SK-N-MC (cell line): ENCODE measurements at regions not wholly inside any gene's neighbourhood (a gene's known extent, or its start where the extent isn't known, plus 50 kb on each side); places are given as distances from the start of the nearest gene placed in this dataset.
"Not testable (repeated sequence)": the region's sequence is repeated elsewhere in the genome, so short reads cannot be mapped to it uniquely, and the experiment has no call there.

Experiments used
- DNase-seq: peaks from one replicate; pipeline ENCODE4 v3.0.0-alpha.2; 2011; ENCODE audit warnings: low read depth, low spot score
- H3K27ac ChIP-seq: fragments of 200-600 bp; sonication (generic); 2 replicates; pipeline ENCODE4 v1.5.1; 2016; ENCODE audit warnings: mixed run types
- H3K36me3 ChIP-seq: fragments of 200-600 bp; sonication (generic); 2 replicates; pipeline ENCODE4 v1.6.1; 2017; ENCODE audit warnings: antibody characterized with exemption, low read length, mixed read lengths; ENCODE audit not compliant: insufficient read depth
- H3K4me3 ChIP-seq: fragments of 200-600 bp; sonication (generic); 2 replicates; pipeline ENCODE4 v1.5.1; 2016
- H3K9ac ChIP-seq: fragments of 200-600 bp; sonication (generic); 2 replicates; pipeline ENCODE4 v1.8.0; 2017; ENCODE audit warnings: mixed run types, mixed read lengths; ENCODE audit not compliant: insufficient read length
- H3K9me3 ChIP-seq: fragments of 200-600 bp; sonication (generic); 2 replicates; pipeline ENCODE4 v1.6.1; 2017; ENCODE audit warnings: low read depth, mild to moderate bottlenecking, antibody characterized with exemption, low read length, moderate library complexity, mixed read lengths
- EZH2 ChIP-seq: fragments of 200-600 bp; sonication (generic); IDR thresholded peaks from one replicate; pipeline ENCODE4 v1.6.1; 2017; ENCODE audit warnings: antibody characterized with exemption
- FOXP2 ChIP-seq: optimal IDR thresholded peaks from 2 replicates; pipeline ENCODE3; 2011; ENCODE audit warnings: mild to moderate bottlenecking, moderate library complexity; ENCODE audit not compliant: insufficient read depth; ENCODE audit errors: extremely low read length, control extremely low read depth
- POLR2AphosphoS5 ChIP-seq: IDR thresholded peaks from 2 replicates; pipeline ENCODE4 v1.6.1; 2012; ENCODE audit warnings: mild to moderate bottlenecking, low read depth, low read length, borderline replicate concordance

GRCh38 chr10:33483124-33483815 lies 148.8 kb upstream of the NRP1 start:
- H3K36me3 ChIP-seq = no peaks in the 10 kb centered on the region
- no peak overlapping the region for H3K27ac ChIP-seq
- TF ChIP-seq POLR2AphosphoS5 (no peak), FOXP2 (no peak), EZH2 (no peak)
- H3K4me3 ChIP-seq = no peak overlapping the region
- H3K9me3 ChIP-seq = no peaks in the 10 kb centered on the region
- H3K9ac ChIP-seq = no peak overlapping the region
- DNase-seq = peak; percentile 0

- H3K4me3 ChIP-seq = no peak overlapping the region
- no peak overlapping the region for H3K27ac ChIP-seq
- no peak overlapping the region for H3K9ac ChIP-seq
- no peaks in the 10 kb centered on the region for H3K9me3 ChIP-seq
- no peak for TF ChIP-seq FOXP2
- no peak for TF ChIP-seq POLR2AphosphoS5
- no peak for TF ChIP-seq EZH2
- DNase-seq = no peak
- no peaks in the 10 kb centered on the region for H3K36me3 ChIP-seq
These were observed 148.0 kb upstream of the NRP1 start for GRCh38 chr10:33482486-33482885.

- TF ChIP-seq FOXP2 (no peak), POLR2AphosphoS5 (no peak), EZH2 (no peak)
- no peaks in the 10 kb centered on the region for H3K9me3 ChIP-seq
- no peak overlapping the region for H3K27ac ChIP-seq
- no peak for DNase-seq
- H3K9ac ChIP-seq = no peak overlapping the region
- no peaks in the 10 kb centered on the region for H3K36me3 ChIP-seq
- no peak overlapping the region for H3K4me3 ChIP-seq
These were observed 146.7 kb upstream of the NRP1 start for GRCh38 chr10:33481184-33481583.

GRCh38 chr10:33480417-33480816 lies 145.9 kb upstream of the NRP1 start:
- DNase-seq, H3K27ac ChIP-seq, H3K4me3 ChIP-seq, H3K36me3 ChIP-seq, H3K9me3 ChIP-seq, H3K9ac ChIP-seq: not testable (repeated sequence)

GRCh38 chr10:33478675-33479125 lies 144.2 kb upstream of the NRP1 start:
- Histone ChIP-seq H3K9me3 (no peaks in the 10 kb centered on the region), H3K36me3 (no peaks in the 10 kb centered on the region), H3K9ac (no peak overlapping the region), H3K27ac (no peak overlapping the region), H3K4me3 (no peak overlapping the region)
- DNase-seq = no peak
- TF ChIP-seq POLR2AphosphoS5 (no peak), FOXP2 (no peak), EZH2 (no peak)

GRCh38 chr10:33478089-33478674 lies 143.7 kb upstream of the NRP1 start:
- TF ChIP-seq EZH2 = no peak
- TF ChIP-seq POLR2AphosphoS5 = no peak
- no peak for TF ChIP-seq FOXP2
- no peaks in the 10 kb centered on the region for H3K9me3 ChIP-seq
- DNase-seq = no peak
- H3K4me3 ChIP-seq = no peak overlapping the region
- no peak overlapping the region for H3K9ac ChIP-seq
- H3K27ac ChIP-seq = no peak overlapping the region
- H3K36me3 ChIP-seq = no peaks in the 10 kb centered on the region

GRCh38 chr10:33477291-33478088 lies 143.0 kb upstream of the NRP1 start:
- no peak for TF ChIP-seq FOXP2
- TF ChIP-seq EZH2 = no peak
- TF ChIP-seq POLR2AphosphoS5 = no peak
- Histone ChIP-seq H3K36me3 (no peaks in the 10 kb centered on the region), H3K9ac (no peak overlapping the region), H3K4me3 (no peak overlapping the region), H3K27ac (no peak overlapping the region), H3K9me3 (no peaks in the 10 kb centered on the region)
- DNase-seq = no peak

GRCh38 chr10:33476757-33477273 lies 142.3 kb upstream of the NRP1 start:
- Histone ChIP-seq H3K36me3 (no peaks in the 10 kb centered on the region), H3K9ac (no peak overlapping the region), H3K27ac (no peak overlapping the region), H3K4me3 (no peak overlapping the region), H3K9me3 (no peaks in the 10 kb centered on the region)
- DNase-seq = no peak
- TF ChIP-seq FOXP2 (no peak), EZH2 (no peak), POLR2AphosphoS5 (no peak)
